Stimulated activated CD4-positive, alpha-beta T cell treated with anti-CD3 and anti-CD28 coated beads, Interleukin-12 subunit alpha, Interleukin-12 subunit beta, amount 100 ng/mL, for 24 hours (primary cell): ENCODE measurements at regions not wholly inside any gene's neighbourhood (a gene's known extent, or its start where the extent isn't known, plus 50 kb on each side); places are given as distances from the start of the nearest gene placed in this dataset.
A peak's percentile ranks its signal among the peaks of the same experiment; 100 is the strongest.

Experiments used
- DNase-seq, 2 experiments: peaks; one replicate each; pipeline ENCODE4 v3.0.0-alpha.2; 2020; ENCODE audit warnings: low read depth in 2 of 2

DNA sequence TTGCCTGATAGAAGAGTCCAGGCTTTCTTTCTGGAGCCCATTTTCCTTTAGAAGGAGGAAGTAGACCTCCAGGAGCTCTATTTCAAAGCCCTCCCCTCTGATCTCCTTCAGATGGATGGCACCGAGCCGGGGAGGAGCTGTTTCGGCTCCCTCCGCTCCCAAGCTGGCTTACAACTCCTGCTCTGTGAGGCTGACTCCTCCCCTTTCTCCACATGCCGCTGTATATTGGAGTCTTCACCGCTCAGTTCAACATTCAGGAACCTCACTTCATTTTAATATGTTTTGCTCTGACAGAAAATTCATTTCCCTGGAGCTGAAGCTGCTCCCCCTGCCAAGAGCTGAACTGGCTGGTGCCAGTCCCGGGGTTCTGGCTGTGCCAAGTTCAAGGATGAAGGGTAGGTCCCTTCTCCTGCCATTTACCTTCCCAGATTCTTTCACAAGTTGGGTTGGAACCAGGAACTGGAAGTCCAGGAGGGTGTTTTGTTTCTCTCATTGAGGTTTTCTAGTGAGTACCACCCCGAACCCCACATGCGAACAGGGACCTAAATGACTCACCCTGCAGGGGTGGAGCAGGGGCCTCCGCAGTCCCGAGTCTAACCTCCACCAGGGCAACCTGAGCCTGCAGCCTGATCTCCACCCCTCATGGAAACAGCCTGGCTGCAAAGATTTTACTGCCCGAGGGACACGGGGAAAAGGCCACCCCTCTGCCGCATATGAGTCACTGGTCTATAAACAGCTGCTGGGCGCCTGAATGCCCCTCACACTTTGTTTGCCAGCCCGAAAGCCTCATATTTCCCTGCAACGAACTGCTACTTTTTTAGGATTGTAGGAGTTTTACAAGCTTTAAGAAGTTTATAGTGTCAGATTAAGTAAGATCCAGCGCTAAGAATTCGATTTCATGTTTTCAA, 68.6 kb upstream of the FOXA2 start:
- no peak for DNase-seq

DNA sequence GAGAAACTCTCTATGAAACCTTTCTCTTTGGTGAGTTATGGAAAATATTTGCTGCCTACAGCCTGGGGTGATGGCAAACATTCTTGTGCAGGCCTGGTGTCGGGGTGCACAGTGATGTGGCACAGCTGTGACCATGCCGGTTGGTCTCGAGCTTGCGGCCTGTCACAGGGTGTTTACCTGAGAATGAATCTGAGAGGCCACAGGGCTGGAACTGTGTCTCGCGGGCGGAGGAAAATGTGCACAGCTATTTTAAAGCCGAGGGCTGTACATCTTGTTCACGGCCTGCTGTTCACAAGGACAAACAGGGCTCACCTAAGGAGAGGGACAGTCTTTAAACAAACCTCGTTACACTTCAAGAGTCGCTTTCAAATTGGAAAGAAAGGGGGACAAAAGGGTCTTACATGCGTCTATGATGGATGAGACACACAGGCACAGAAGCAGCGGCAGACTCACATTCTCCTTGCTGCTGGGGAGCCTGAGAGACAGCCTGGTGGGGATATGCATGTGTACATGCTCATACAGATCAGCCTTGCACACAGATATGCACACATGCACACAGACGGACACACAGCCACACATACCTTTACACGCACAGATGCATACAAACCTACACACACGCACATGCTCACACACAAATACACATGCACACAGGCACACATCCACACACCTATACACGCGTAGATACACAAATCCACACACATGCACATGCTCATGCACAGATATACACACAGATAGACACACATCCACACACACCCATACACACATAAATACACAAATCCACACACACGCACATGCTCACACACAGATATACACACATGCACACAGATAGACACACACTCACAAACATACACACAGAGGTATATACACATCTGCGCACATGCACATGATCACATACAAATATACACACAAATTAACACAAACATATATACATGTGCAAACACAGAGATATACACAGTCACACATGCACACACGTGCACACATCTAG, 69.6 kb upstream of the FOXA2 start:
- DNase-seq, result no peak

DNA sequence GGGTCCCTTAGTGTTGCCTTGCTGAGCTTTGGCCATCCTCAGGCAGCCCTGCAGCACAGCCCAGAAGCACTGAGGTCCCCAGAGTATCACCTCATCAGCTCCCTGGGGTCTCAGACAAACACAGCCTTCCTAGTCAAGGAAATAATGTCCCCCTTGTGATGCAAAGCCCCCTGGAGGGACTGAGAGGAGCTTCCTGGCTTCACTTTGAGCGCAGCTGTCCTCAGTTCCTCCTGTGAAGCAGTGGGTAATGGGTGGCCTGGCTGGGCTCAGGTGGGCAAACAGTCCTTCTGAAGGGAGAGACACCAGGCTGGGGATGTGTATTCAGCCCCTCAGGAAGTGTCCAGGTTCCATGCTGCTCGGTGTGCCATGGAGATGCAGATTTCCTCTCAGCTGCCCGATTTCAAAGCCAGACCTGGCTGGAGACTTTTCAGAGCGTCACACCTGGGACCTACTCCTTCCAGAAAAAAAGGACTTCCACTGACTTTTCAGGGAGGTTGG, 79.2 kb upstream of the FOXA2 start:
- no peak for DNase-seq

DNA sequence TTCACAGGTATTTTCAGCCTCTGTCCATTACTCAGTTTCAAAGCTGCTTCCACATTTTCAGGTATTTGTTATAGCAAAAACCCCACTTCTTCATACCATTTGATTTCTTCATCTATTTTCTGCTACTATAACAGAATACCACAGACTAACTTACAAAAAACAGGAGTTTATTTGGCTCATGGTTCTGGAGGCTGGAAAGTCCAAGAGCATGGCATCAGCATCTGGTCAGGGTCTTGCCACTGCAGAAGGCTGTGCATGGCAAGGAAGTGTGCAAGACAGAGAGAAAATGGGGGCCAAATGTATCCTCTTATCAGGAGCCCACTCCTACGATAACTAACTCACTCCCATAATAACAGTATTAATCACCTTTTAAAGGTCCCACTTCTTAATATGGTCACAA, 82.8 kb upstream of the FOXA2 start:
- no peak for DNase-seq

DNA sequence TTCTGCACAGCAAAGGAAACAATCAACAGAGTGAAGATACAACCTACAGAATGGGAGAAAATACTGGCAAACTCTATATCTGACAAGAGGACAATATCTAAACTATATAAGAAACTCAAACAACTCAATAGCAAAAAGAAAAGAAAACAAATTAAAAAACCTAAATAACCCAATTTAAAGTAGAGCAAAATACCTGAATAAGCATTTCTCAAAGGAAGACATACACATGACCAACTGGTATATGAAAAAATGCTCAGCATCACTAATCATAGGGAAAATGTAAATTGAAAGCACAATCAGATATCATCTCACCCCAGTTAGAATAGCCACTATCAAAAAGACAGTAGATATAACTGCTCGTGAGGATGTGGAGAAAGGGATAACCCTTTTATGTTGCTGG, 87.8 kb upstream of the FOXA2 start:
- DNase-seq, result no peak

DNA sequence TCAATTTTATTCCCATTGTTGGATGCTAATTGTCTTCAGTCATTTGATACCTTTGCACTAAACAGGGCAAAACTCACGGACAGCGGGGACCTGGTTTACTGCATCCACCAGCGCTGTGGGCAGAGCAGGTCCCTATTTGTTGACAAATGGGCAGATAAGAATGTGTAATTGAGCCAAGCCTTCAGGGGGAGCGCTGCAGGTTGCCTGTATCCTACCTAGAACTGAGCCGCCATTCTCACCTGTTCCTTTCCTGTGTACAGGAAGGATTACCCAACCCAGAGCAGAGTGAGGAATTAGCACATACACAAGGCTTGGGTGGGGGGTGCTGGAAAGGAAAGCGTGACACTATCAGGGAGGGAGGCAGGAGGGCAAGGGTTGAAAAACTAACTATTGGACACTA, 89.1 kb upstream of the FOXA2 start:
- DNase-seq, result no peak

DNA sequence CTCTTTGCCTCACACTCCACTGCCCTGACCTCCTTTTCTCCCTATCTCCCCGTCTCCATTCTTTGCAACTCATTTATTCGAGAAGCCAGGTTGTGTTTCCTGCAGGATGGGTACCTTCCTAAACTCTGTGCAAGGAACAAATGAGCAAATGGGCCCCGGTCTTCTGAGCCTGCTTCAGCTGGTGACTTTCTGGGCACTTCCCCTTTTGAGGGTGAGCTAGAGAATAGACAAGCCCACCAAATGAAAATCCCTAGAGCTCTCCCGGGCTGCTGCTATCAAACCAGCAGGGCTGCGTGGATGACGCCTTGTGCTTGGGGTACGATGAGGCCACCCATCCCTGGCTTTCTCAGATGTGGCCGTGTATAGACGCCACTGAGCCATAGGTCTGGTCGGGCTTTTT, 91.0 kb upstream of the FOXA2 start:
- DNase-seq, result no peak

DNA sequence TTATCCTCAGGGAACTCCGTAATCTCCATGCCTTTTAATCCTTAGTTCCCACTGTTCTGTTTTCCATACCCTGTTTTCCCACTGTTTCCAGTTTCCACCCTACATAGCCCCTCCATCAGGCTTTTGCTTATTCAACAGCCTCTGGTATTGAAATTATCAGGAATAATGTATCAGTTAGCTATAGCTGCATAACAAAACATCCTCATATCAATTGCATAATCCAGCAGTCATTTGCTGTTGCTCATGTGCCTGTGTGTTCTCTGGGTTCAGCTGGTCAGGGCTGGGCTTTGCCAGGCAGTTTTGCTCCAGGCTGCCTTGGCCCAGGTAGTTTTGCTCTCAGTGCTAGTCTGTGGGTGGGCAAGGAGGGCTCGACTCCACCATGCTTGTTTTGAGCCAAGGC, 94.3 kb upstream of the FOXA2 start:
- DNase-seq, result no peak

DNA sequence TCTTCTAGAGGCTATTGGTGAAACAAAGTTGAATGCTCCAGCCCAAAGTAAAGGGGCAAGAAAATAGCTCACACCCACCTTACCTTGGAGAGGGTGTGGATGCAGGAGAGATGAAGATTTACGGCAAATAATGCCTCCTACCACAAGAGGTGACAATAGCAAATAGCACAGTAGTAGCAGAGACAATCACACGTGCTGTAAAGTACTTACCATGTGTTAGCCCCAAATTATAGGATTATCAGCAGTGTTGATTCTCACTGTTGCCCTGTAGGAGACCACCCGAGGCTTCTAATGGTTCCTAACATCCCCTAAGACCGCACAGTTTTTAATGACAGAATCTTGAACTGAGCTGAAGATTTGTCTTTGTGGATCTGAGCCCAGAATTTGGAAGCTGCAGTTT, 94.8 kb upstream of the FOXA2 start:
- no peak for DNase-seq

DNA sequence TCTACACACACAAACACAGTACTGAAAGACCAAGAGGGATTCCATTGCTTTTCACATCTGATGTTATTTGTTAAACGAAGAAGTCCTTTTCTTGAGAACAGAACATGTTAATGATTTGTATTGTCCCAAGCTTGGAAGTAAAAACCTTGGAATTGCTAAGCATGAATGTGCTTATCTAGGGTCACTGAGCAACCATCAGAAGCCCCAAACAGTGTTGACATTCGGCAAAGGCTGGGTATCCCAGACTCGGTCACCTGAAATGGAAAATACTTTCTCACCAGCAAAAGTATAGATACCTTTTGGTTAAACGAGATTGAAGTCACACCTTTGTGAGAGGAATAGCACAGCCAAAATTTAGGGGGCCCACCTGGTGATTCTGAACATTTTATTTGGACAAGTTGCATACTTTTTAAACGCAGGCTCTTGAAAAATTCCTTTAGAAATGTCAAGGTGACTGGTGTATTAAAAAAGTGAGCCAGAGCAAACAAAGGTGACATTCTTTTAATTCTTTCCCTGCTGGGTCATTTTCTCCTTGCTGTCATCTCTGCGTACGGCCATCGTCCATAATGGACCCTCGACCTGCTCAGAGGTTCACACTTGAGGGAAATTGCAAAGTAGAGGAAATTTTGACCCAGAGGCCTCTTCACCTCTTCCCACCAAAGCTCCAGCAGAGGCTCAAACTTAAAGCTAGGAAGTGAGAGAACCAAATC, 95.8 kb upstream of the FOXA2 start:
- DNase-seq, result no peak

DNA sequence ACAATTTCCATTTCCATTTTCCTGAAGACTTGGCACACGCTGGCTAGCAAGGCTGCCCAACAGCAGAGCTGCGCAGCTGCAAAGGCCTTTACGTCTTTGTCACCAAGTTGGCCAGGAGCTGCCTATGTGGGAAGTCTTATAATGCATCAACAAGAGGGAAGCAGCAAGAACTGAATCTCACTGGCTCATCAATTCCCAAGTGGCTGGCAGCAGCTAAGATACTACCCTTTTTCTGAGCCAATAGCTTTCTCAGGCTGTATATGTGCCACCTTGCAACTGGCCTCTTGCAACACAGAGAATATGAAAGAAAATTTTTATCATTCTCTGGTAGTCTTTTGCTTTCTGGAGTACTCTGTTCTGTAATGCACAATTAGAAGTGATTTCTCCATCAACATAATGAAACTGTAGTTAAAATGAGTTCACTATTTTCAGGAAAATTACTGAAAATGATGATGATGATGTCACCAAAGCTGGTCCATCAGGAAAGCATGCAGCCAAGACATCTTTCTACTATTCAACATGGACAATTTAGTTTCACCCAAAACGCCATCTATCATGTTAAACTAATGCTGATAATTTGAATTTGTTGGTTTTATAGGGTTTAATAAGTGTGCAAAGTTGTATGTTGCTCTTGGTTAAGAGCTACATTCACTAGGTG, 97.3 kb upstream of the FOXA2 start:
- DNase-seq, result no peak

DNA sequence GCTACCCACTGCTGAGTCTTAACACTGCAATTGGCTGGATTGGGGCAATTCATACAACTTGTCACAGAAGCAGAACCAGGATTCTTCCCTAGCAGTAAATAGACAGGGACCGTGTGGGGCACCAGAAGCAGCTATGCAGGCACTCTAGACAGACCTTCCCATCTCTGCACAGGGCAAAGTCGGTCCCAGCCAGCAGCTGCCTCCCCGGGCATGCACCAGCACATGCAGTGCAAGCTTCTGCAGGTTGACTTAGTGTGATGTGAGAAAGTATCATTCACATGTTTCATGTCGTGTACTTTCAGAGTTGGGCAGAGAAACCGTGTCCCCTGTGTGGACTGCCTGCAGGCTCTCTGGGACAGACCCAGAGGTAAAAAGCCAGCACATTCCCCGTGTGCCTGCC, 98.0 kb upstream of the FOXA2 start:
- no peak for DNase-seq

DNA sequence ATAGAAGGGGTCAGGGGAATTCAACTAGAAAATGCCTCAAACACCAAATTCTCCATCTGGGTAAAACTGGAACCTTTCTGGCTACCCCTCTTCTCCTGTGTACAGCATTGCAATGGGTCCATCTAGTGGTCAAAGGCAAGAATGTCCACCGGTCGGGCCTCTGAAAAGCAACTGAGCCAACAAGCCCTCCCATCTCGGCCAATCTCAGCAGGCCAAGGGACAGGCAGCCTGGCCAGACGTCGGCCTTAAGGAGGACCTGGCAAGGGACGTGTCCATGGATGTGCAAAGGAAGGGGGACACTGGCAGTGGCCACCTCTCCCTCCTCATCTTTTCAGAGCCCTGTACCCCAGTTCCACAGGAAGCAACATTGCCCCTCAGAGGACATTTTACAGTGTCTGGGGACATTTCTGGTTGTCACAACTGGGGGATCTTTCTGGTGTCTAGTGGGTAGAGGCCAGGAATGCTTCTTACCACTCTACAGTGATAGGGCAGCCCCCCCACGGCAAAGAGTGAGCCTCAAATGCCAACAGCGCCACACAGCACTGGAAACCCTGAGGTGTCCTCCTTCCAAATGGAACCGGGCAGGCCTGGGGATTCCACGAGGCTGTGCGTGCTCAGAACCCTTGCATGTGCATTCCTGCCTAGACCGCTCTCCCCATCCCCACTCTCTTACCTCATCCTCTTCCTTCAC, 99.8 kb upstream of the FOXA2 start:
- peak; percentile 2 to 13 for DNase-seq

DNA sequence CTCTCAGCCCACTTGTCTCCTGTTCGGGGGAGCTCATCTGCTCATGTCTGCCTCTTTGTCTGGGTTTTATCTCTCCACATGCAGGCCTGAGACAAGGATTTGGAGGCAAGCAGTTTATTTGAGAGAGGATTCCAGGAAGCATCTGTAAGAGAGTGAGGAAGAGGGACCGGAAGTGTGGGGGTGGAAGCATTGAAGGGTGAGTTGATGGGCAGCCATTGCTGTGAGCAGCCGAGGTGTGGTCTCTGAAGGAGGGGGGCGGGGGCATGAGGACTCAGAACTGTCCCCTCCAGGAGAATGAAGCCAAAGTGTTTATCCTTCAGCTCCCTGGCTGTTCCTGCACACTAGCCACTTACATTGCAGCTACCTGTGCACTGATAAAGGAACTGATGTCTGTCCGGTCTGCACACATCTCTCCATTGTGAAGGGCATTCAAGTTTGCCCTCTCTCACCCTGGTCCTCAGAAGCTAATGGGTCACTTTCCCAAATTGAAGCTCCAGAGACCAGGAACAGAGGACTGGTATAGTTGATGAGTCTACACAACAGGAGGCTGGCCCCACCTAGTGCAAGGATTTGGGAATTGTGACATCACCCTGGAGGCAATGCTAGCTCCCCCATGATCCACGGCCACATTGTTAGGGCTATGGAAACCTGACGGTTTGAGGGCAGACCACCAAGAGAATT, 100.5 kb upstream of the FOXA2 start:
- DNase-seq, result no peak

DNA sequence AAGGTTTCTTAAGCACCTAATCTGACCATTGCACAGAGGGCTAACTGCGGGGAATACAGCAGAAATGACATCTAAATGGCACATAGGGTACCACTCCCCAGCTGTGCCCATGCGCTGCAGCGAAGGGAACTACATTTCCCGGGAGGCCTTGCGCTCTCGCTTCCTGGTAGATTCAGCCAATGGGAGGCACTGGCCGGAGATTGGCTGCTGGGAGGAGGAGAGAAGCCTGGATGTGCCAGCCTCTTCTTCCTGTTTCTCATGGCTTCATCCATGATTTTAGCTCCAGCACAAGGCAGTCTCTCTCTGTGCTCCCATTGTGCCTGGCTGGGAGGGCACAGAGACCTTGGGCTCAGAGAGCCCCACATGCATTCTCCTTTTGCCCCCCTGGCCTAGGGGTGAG, 101.7 kb upstream of the FOXA2 start:
- DNase-seq, result no peak

DNA sequence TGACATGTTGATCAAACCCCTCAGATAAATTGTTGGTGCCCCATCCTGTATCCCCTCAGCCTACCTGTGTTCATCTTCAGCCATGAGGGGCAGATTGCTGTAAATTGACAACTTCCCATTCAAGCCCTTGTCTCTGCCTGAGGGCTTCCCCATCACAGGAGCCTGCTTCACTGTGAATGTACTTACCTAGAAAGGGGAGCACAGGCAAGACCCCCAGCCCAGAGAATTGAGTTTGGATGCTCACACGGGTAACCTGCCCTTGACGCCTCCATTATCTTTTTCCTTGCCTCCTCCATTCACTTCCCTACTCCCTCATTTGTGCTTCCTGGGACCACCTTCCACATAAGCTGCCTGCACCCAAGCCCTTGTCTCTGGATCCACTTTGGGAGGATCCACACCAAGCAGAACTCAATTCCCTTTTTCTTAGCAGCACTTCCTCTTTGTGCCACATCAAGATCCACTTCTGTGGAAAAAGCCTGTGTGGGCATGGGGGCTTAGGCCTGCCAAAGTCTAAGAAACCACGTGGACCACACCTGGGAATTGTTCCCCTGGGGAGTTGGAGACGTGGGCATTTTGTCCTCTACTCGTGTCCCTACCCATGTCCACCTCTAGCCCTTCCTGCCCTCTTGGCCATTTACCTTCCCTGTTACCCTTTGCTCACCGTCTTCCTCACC, 103.4 kb upstream of the FOXA2 start:
- no peak for DNase-seq

DNA sequence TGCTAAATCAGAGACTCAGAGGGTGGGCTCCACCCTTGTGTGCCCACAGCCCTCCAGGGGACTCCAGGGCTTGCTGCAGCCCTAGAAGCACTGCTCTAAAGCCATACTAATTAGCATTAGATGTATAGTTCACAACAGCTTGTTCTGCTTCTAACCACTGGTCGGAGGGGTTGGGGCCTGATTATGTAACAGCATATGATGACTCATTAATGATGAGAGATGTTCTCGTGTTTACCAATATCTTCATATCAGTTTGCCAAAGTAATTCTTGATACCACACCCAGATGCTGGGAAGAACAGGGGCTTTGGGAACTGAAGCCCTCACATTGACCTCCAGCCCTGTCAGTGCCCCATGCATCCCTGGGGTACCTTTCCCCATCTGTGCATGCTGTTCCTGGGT, 104.1 kb upstream of the FOXA2 start:
- no peak for DNase-seq

DNA sequence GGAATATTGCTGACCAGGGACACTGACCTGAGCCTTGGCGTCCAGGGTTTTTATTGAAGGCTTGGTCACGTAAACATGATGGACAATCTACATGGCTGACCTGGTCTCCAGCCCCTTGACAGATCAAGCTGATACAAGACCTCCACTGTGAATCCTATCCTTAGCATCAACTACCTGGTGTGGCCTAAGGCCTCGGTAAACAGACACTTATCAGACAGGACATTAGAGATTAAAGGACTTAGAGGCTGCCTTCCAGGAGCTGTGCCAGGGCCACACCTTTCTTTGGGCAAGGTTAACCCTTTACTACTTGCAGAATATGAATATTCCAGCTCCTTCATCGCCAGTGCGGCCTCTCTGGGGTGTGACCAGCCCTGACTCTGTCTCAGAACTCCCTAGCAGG, 104.9 kb upstream of the FOXA2 start:
- DNase-seq, result no peak

DNA sequence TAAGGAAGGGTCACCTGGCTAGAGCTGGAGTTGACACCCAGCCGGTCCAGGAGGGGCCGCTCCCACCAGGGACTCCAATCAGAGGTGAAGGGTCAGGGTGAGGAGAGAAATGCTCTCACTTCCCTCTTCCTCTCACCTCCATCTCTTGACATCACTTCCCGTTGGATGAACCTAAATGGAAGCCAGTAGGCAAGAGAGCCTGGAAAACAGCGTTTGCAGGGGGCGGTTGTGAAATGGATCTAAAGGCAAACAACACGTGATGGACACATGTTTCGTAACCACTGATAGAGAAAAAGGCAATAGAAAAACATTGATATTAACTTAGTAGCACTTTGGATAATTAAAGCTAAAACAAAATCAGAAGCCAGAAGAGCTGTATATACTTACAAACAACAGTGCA, 105.6 kb upstream of the FOXA2 start:
- no peak for DNase-seq
